BJ (cell line): ENCODE measurements at regions not wholly inside any gene's neighbourhood (a gene's known extent, or its start where the extent isn't known, plus 50 kb on each side); places are given as distances from the start of the nearest gene placed in this dataset.
"Not testable (repeated sequence)": the region's sequence is repeated elsewhere in the genome, so short reads cannot be mapped to it uniquely, and the experiment has no call there.

Source experiments
- CTCF ChIA-PET: fragments of 350-600 bp; formaldehyde crosslinking; extraction: SDS; loops from one replicate; lab custom pipeline; 2021; ENCODE audit warnings: antibody characterized with exemption, inconsistent platforms; lab: Yijun Ruan, JAX
- POLR2A ChIA-PET: fragments of 300-600 bp; sonication (Branson Sonifier 250); formaldehyde crosslinking; extraction: SDS; loops from one replicate; lab custom pipeline; 2021; ENCODE audit warnings: antibody characterized with exemption; lab: Charles Lee
- DNase-seq: peaks from one replicate; pipeline ENCODE4 v3.0.0-alpha.2; 2011; ENCODE audit warnings: low read depth
- H3K27me3 ChIP-seq: 2 replicates; pipeline ENCODE4 v1.6.0; 2011; ENCODE audit warnings: low read length; ENCODE audit not compliant: control insufficient read depth, insufficient read depth
- H3K36me3 ChIP-seq: 2 replicates; pipeline ENCODE4 v1.5.1; 2011; ENCODE audit warnings: low read length; ENCODE audit not compliant: control insufficient read depth, insufficient read depth
- H3K4me3 ChIP-seq: 2 replicates; pipeline ENCODE4 v1.5.1; 2011; ENCODE audit warnings: low read depth, mild to moderate bottlenecking, control low read depth, low read length
- CTCF ChIP-seq: IDR thresholded peaks from 2 replicates; pipeline ENCODE4 v1.5.1; 2011; ENCODE audit warnings: low read depth, mild to moderate bottlenecking, control low read depth, inconsistent platforms, low read length, moderate library complexity; ENCODE audit not compliant: insufficient read depth

GRCh38 chr9:74036549-74037231 is 460.4 kb upstream of the RORB start:
- DNase-seq: no peak
- TF ChIP-seq CTCF: no peak
- ChIA-PET CTCF (no interaction called here), POLR2A (no interaction called here)
- H3K4me3 ChIP-seq: no peak overlapping the region
- no peaks in the 10 kb centered on the region for H3K36me3 ChIP-seq
- H3K27me3 ChIP-seq: no peaks in the 10 kb centered on the region

- ChIA-PET CTCF (no interaction called here), POLR2A (no interaction called here)
- Histone ChIP-seq H3K4me3 (no peak overlapping the region), H3K36me3 (no peaks in the 10 kb centered on the region), H3K27me3 (no peaks in the 10 kb centered on the region)
- DNase-seq: no peak
- no peak for TF ChIP-seq CTCF
Measured at GRCh38 chr9:74037274-74037673, 459.9 kb upstream of the RORB start.

- no peak for TF ChIP-seq CTCF
- Histone ChIP-seq H3K36me3 (no peaks in the 10 kb centered on the region), H3K27me3 (no peaks in the 10 kb centered on the region), H3K4me3 (no peak overlapping the region)
- ChIA-PET CTCF (no interaction called here), POLR2A (no interaction called here)
- no peak for DNase-seq
Measured at GRCh38 chr9:74041588-74041987, 455.5 kb upstream of the RORB start.

GRCh38 chr9:74044844-74045243 is 452.3 kb upstream of the RORB start:
- Histone ChIP-seq H3K36me3 (no peaks in the 10 kb centered on the region), H3K4me3 (no peak overlapping the region), H3K27me3 (no peaks in the 10 kb centered on the region)
- no peak for TF ChIP-seq CTCF
- POLR2A ChIA-PET: no interaction called here
- DNase-seq: no peak
- CTCF ChIA-PET: no interaction called here

GRCh38 chr9:74056023-74056422 is 441.1 kb upstream of the RORB start:
- POLR2A ChIA-PET: no interaction called here

GRCh38 chr9:74057051-74057450 is 440.1 kb upstream of the RORB start:
- H3K36me3 ChIP-seq, POLR2A ChIA-PET, CTCF ChIA-PET, H3K4me3 ChIP-seq, H3K27me3 ChIP-seq, DNase-seq: not testable (repeated sequence)

More at GRCh38 chr9:74056023-74056422, 441.1 kb upstream of the RORB start:
- Histone ChIP-seq H3K4me3 (no peak overlapping the region), H3K36me3 (no peaks in the 10 kb centered on the region), H3K27me3 (no peaks in the 10 kb centered on the region)
- DNase-seq: no peak
- TF ChIP-seq CTCF: no peak
- CTCF ChIA-PET: no interaction called here
